ENCODE measurements at regions not wholly inside any gene's neighbourhood (a gene's known extent, or its start where the extent isn't known, plus 50 kb on each side); places are given as distances from the start of the nearest gene placed in this dataset.
A peak's percentile ranks its signal among the peaks of the same experiment; 100 is the strongest.

- no peak for TF ChIP-seq EP300 (IDR thresholded peaks at IDR 0.05)
- no peak for TF ChIP-seq POLR2AphosphoS5 (IDR thresholded peaks at IDR 0.05)
- TF ChIP-seq CTCF (IDR thresholded peaks at IDR 0.05) = no peak
- no peak for TF ChIP-seq POLR2A (IDR thresholded peaks at IDR 0.05)
- H3K36me3 ChIP-seq = no peaks in the 10 kb centered on the region
- intact Hi-C loops (cut with DNase I) = no loop called here
- no peak for DNase-seq
- H3K9me3 ChIP-seq = no peaks in the 10 kb centered on the region
- H3K27ac ChIP-seq = no peak overlapping the region
- peaks cover 0 to 5% (median 0%) of the 10 kb centered on the region in 4 donors for H3K4me1 ChIP-seq
- H3K4me3 ChIP-seq = no peak overlapping the region
- 78 to 89% methylated on average over 2 of the region's 2 CpGs for WGBS, 2 donors
- no peaks in the 10 kb centered on the region for H3K27me3 ChIP-seq
Measured at GRCh38 chr4:17194586-17194985, 296.1 kb upstream of the LDB2 start.

- Histone ChIP-seq H3K27ac (no peak overlapping the region), H3K9me3 (no peaks in the 10 kb centered on the region), H3K27me3 (no peaks in the 10 kb centered on the region), H3K36me3 (no peaks in the 10 kb centered on the region), H3K4me3 (no peak overlapping the region), H3K4me1 (peaks cover 0 to 5% (median 0%) of the 10 kb centered on the region in 4 donors)
- TF ChIP-seq POLR2A (IDR thresholded peaks at IDR 0.05) (no peak), POLR2AphosphoS5 (IDR thresholded peaks at IDR 0.05) (no peak), CTCF (IDR thresholded peaks at IDR 0.05) (no peak), EP300 (IDR thresholded peaks at IDR 0.05) (no peak)
- 78 to 82% methylated on average over 3 of the region's 3 CpGs for WGBS, 2 donors
- no peak for DNase-seq
- intact Hi-C loops (cut with DNase I) = no loop called here
Measured at GRCh38 chr4:17189759-17190158, 291.3 kb upstream of the LDB2 start.

GRCh38 chr4:17189401-17189720 is 290.9 kb upstream of the LDB2 start:
- Histone ChIP-seq H3K27me3 (no peaks in the 10 kb centered on the region), H3K36me3 (no peaks in the 10 kb centered on the region), H3K4me1 (peaks cover 0 to 5% (median 0%) of the 10 kb centered on the region in 4 donors), H3K9me3 (no peaks in the 10 kb centered on the region), H3K4me3 (no peak overlapping the region), H3K27ac (no peak overlapping the region)
- DNase-seq = no peak
- intact Hi-C loops (cut with DNase I) = no loop called here
- TF ChIP-seq EP300 (IDR thresholded peaks at IDR 0.05) = no peak
- peak in 1 of 4 donors; percentile 14 for TF ChIP-seq POLR2AphosphoS5 (IDR thresholded peaks at IDR 0.05)
- 65 to 74% methylated on average over 4 of the region's 4 CpGs for WGBS, 2 donors

- H3K27me3 ChIP-seq = no peaks in the 10 kb centered on the region
Measured at GRCh38 chr4:17188547-17189400, 290.3 kb upstream of the LDB2 start.

More at GRCh38 chr4:17188547-17189400, 290.3 kb upstream of the LDB2 start:
- Histone ChIP-seq H3K36me3 (no peaks in the 10 kb centered on the region), H3K4me3 (no peak overlapping the region), H3K4me1 (peaks cover 0 to 5% (median 0%) of the 10 kb centered on the region in 4 donors), H3K9me3 (no peaks in the 10 kb centered on the region), H3K27ac (no peak overlapping the region)
- intact Hi-C loops (cut with DNase I) = no loop called here
- TF ChIP-seq CTCF (IDR thresholded peaks at IDR 0.05) = no peak
- no peak for TF ChIP-seq POLR2A (IDR thresholded peaks at IDR 0.05)
- TF ChIP-seq EP300 (IDR thresholded peaks at IDR 0.05) = no peak
- TF ChIP-seq POLR2AphosphoS5 (IDR thresholded peaks at IDR 0.05) = no peak
- 76 to 79% methylated on average over 4 of the region's 4 CpGs for WGBS, 2 donors
- no peak for DNase-seq

Data from sigmoid colon (tissue), 6 donors.